Hindlimb muscle (tissue), 1 donor: ENCODE measurements at regions not wholly inside any gene's neighbourhood (a gene's known extent, or its start where the extent isn't known, plus 50 kb on each side); places are given as distances from the start of the nearest gene placed in this dataset.

ENCODE experiments used
- DNase-seq: peaks from one replicate; pipeline ENCODE4 v3.0.0-alpha.2; 2013

GRCh38 chr10:52997007-52997406 lies 224.4 kb upstream of the MBL2 start:
- DNase-seq: no peak

GRCh38 chr10:52994370-52994769 lies 221.8 kb upstream of the MBL2 start:
- DNase-seq: no peak

GRCh38 chr10:52993109-52993508 lies 220.5 kb upstream of the MBL2 start:
- no peak for DNase-seq

- DNase-seq: no peak
These were observed 220.0 kb upstream of the MBL2 start for GRCh38 chr10:52992567-52992966.

GRCh38 chr10:52988923-52989322 lies 216.3 kb upstream of the MBL2 start:
- DNase-seq: no peak

GRCh38 chr10:52986125-52986524 lies 213.5 kb upstream of the MBL2 start:
- DNase-seq: no peak

GRCh38 chr10:52984169-52984568 lies 211.6 kb upstream of the MBL2 start:
- DNase-seq: no peak

- no peak for DNase-seq
These were observed 206.9 kb upstream of the MBL2 start for GRCh38 chr10:52979295-52979990.

- DNase-seq: no peak
These were observed 205.0 kb upstream of the MBL2 start for GRCh38 chr10:52977581-52977980.

GRCh38 chr10:52967806-52968795 lies 195.5 kb upstream of the MBL2 start:
- no peak for DNase-seq

GRCh38 chr10:52966904-52967303 lies 194.3 kb upstream of the MBL2 start:
- DNase-seq: no peak

- DNase-seq: no peak
These were observed 193.4 kb upstream of the MBL2 start for GRCh38 chr10:52965938-52966401.

GRCh38 chr10:52965509-52965908 lies 192.9 kb upstream of the MBL2 start:
- DNase-seq: no peak

- DNase-seq: no peak
These were observed 188.7 kb upstream of the MBL2 start for GRCh38 chr10:52961323-52961722.

- no peak for DNase-seq
These were observed 187.2 kb upstream of the MBL2 start for GRCh38 chr10:52959810-52960209.

GRCh38 chr10:52956861-52957260 lies 184.3 kb upstream of the MBL2 start:
- DNase-seq: no peak

- DNase-seq: no peak
These were observed 183.9 kb upstream of the MBL2 start for GRCh38 chr10:52956461-52956860.

GRCh38 chr10:52955337-52955736 lies 182.8 kb upstream of the MBL2 start:
- DNase-seq: no peak

- no peak for DNase-seq
These were observed 181.8 kb upstream of the MBL2 start for GRCh38 chr10:52954407-52954806.

GRCh38 chr10:52952391-52953055 lies 179.9 kb upstream of the MBL2 start:
- no peak for DNase-seq

GRCh38 chr10:52951824-52952223 lies 179.2 kb upstream of the MBL2 start:
- peak; percentile 10 for DNase-seq

GRCh38 chr10:52950578-52950977 lies 178.0 kb upstream of the MBL2 start:
- DNase-seq: no peak

GRCh38 chr10:52949899-52950298 lies 177.3 kb upstream of the MBL2 start:
- DNase-seq: no peak
